GM12801 (cell line): ENCODE measurements at regions not wholly inside any gene's neighbourhood (a gene's known extent, or its start where the extent isn't known, plus 50 kb on each side); places are given as distances from the start of the nearest gene placed in this dataset.

Experiments used
- CTCF ChIP-seq: IDR thresholded peaks from one replicate; pipeline ENCODE4 v1.5.1; 2011; ENCODE audit warnings: control low read depth; ENCODE audit not compliant: insufficient read length; ENCODE audit errors: extremely low read depth

GRCh38 chr2:160836755-160837154 lies 323.5 kb upstream of the TANK start:
- no peak for TF ChIP-seq CTCF

GRCh38 chr2:160837416-160837815 lies 322.8 kb upstream of the TANK start:
- TF ChIP-seq CTCF = no peak

- no peak for TF ChIP-seq CTCF
Measured at GRCh38 chr2:160838147-160838546, 322.1 kb upstream of the TANK start.

- TF ChIP-seq CTCF = no peak
Measured at GRCh38 chr2:160838691-160839090, 321.5 kb upstream of the TANK start.

- no peak for TF ChIP-seq CTCF
Measured at GRCh38 chr2:160842286-160842685, 317.9 kb upstream of the TANK start.

- TF ChIP-seq CTCF = no peak
Measured at GRCh38 chr2:160859096-160859495, 301.1 kb upstream of the TANK start.

GRCh38 chr2:160862226-160862625 lies 298.0 kb upstream of the TANK start:
- no peak for TF ChIP-seq CTCF

- no peak for TF ChIP-seq CTCF
Measured at GRCh38 chr2:160868891-160869290, 291.3 kb upstream of the TANK start.
